ENCODE measurements at regions not wholly inside any gene's neighbourhood (a gene's known extent, or its start where the extent isn't known, plus 50 kb on each side); places are given as distances from the start of the nearest gene placed in this dataset.

DNA sequence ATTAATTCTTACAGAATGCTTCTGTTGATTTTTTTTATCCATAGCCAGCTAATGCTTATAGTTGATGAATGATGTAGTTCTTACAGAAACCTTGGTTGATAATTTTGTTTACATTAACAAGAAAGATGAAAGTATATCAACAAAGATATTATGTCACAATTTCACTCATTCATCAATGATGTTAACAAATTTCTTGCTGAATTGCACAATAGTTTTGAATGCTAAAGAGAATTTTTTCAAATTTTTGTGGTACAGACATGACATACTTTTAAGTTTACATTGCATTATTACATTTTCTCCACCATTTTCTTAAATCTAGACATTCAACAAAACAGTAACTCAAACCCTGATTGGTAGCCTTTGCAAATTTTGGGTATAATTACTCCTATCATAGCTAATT, 236.3 kb downstream of the FOXD2 start:
- Histone ChIP-seq H3K9me3 (peaks cover 0 to 3% (median 0%) of the 10 kb centered on the region in 4 donors), H3K36me3 (no peaks in the 10 kb centered on the region), H3K27me3 (peaks cover 0 to 6% (median 2%) of the 10 kb centered on the region in 4 donors), H3K4me1 (no peaks in the 10 kb centered on the region), H3K4me3 (no peak overlapping the region), H3K27ac (no peak overlapping the region)
- TF ChIP-seq, protein P1, sequence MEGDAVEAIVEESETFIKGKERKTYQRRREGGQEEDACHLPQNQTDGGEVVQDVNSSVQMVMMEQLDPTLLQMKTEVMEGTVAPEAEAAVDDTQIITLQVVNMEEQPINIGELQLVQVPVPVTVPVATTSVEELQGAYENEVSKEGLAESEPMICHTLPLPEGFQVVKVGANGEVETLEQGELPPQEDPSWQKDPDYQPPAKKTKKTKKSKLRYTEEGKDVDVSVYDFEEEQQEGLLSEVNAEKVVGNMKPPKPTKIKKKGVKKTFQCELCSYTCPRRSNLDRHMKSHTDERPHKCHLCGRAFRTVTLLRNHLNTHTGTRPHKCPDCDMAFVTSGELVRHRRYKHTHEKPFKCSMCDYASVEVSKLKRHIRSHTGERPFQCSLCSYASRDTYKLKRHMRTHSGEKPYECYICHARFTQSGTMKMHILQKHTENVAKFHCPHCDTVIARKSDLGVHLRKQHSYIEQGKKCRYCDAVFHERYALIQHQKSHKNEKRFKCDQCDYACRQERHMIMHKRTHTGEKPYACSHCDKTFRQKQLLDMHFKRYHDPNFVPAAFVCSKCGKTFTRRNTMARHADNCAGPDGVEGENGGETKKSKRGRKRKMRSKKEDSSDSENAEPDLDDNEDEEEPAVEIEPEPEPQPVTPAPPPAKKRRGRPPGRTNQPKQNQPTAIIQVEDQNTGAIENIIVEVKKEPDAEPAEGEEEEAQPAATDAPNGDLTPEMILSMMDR (IDR thresholded peaks at IDR 0.05), result no peak
- ATAC-seq, result no peak
- no peak for FAIRE-seq
- DNase-seq, result no peak
- intact Hi-C loops (cut with DNase I), result no loop called here

DNA sequence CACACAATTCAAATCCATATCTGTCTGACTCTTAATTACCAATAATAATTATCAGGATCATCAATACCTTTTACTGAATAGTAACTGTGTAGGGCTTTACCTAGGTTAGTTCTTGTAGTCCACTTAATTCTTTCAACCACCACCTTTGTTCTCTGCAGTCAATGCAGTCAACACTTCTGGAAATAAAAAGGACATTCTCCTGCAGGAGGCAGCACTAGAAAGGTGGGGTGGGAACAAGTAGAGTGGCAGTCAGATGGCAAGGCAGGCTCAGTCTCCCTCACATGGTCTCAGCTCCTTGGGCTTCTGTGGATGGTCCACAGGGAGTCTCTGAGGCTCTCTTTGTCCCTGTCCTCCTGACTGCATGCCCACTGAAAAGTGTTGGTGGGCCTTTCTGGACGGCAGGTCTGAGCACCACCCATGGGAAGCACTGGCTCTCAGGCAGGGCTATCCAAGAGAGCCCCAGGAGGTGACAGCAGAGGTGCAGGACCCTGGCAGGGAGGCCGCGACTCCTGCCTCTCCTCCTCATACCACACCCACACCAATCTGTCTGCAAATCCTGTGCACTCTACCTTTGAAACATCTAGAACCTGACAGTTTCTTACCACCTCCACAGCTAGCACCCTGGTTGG, 237.3 kb downstream of the FOXD2 start:
- Histone ChIP-seq H3K4me1 (no peaks in the 10 kb centered on the region), H3K36me3 (no peaks in the 10 kb centered on the region), H3K27me3 (peaks cover 0 to 6% (median 2%) of the 10 kb centered on the region in 4 donors), H3K27ac (no peak overlapping the region), H3K4me3 (no peak overlapping the region), H3K9me3 (peaks cover 0 to 3% (median 0%) of the 10 kb centered on the region in 4 donors)
- no peak for FAIRE-seq
- 76 to 80% methylated on average over 3 of the region's 3 CpGs for WGBS, 2 donors
- TF ChIP-seq, protein P1 (IDR thresholded peaks at IDR 0.05), result no peak
- no peak for DNase-seq
- intact Hi-C loops (cut with DNase I), result no loop called here
- ATAC-seq, result no peak

DNA sequence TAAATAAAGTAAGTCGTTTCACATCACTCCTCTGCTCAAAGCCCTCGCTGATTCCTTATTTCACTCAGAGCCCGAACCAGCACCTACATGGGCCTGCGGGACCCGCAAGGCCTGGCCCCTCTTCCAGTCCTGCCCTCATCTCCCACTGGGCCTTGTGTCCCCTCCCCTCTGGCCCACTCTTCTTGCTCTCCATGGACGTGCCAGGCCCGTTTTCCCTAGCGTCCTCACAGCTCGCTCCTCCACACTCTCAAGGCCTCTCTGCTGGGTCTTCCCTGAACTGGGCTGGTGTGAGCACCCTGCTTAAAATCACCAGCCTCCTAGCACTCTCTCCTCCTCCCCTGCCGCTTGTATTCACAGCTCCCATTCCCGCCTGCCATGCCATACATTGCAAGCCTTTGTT, 237.9 kb downstream of the FOXD2 start:
- Histone ChIP-seq H3K36me3 (no peaks in the 10 kb centered on the region), H3K27ac (no peak overlapping the region), H3K4me1 (no peaks in the 10 kb centered on the region), H3K4me3 (no peak overlapping the region), H3K27me3 (peaks cover 0 to 6% (median 2%) of the 10 kb centered on the region in 4 donors), H3K9me3 (peaks cover 0 to 3% (median 0%) of the 10 kb centered on the region in 4 donors)
- intact Hi-C loops (cut with DNase I), result no loop called here
- ATAC-seq, result no peak
- 81 to 86% methylated on average over 11 of the region's 11 CpGs for WGBS, 2 donors
- TF ChIP-seq, protein P1 (IDR thresholded peaks at IDR 0.05), result no peak
- peak in 1 of 6 donors; percentile 27 for DNase-seq
- FAIRE-seq, result no peak

DNA sequence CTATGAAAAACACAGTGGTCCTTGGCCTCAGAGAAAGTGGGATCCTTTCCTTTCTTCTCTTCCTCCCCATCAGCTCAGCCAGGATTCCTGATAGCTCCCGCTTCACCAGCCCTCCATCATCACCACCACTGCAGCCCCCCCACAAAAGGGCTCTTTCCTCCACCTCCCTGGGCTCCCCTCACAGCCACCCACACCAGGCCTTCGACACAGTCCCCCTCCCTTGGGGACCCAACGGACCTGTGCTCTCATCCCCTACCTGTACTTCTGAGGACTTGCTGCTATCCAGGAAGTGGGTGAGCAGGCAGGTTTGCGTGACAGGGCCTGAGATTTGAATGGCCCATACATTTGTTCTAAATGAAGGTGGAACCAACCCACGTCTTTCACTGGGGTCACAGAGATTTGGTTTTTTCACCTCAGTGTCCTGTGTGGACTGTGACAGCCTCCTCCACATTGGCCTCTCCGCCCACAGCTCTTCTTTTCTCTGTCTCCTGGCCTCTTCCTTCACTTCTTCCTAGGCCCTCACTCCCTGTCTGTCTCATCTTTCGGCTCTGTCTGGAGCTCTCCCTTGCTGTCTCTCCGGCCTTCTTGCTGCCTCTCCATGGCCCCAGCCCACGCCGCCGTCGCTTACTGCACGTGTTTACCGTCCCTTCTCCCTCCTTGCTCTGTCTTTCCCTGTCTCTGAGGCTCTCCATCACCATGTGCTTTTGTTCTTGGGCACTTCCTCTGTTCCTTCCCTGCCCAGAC, 238.6 kb downstream of the FOXD2 start:
- 79 to 81% methylated on average over 14 of the region's 14 CpGs for WGBS, 2 donors
- Histone ChIP-seq H3K27ac (no peak overlapping the region), H3K9me3 (peaks cover 0 to 3% (median 0%) of the 10 kb centered on the region in 4 donors), H3K27me3 (peaks cover 0 to 5% (median 2%) of the 10 kb centered on the region in 4 donors), H3K4me3 (no peak overlapping the region), H3K36me3 (no peaks in the 10 kb centered on the region), H3K4me1 (no peaks in the 10 kb centered on the region)
- DNase-seq (peak in 1 of 6 donors; percentile 43), FAIRE-seq (no peak), ATAC-seq (no peak)
- intact Hi-C loops (cut with DNase I), result no loop called here
- TF ChIP-seq, protein P1 (IDR thresholded peaks at IDR 0.05), result no peak

Data from pancreas (tissue), 10 donors.